IMR-90 (cell line): ENCODE measurements at regions not wholly inside any gene's neighbourhood (a gene's known extent, or its start where the extent isn't known, plus 50 kb on each side); places are given as distances from the start of the nearest gene placed in this dataset.

Source experiments
- ATAC-seq: fragments of 200-7000 bp; cut with Tn5 transposase; 2 replicates; pipeline ENCODE4 v1.9.1; 2020; ENCODE audit warnings: low read depth, mild to moderate bottlenecking, moderate library complexity
- BruUV-seq: library from RNA; stranded (reverse); fragments of 400-500 nt; replicated peaks from 2 replicates; lab custom pipeline; 2021; lab: Mats Ljungman, UMichigan
- CTCF ChIA-PET: fragments of 300-600 bp; formaldehyde crosslinking; extraction: SDS; loops from one replicate; lab custom pipeline; 2021; ENCODE audit warnings: antibody characterized with exemption; lab: Yijun Ruan, JAX
- POLR2A ChIA-PET: fragments of 300-600 bp; sonication (Branson Sonifier 250); formaldehyde crosslinking; loops from one replicate; lab custom pipeline; 2022; ENCODE audit warnings: antibody characterized with exemption; ENCODE audit not compliant: unreplicated experiment; lab: Charles Lee
- DNase-seq: peaks from one replicate; pipeline ENCODE4 v3.0.0; 2013
- H2AFZ ChIP-seq: replicated peaks from 2 replicates; pipeline ENCODE3; 2013; ENCODE audit warnings: low read length, mild to moderate bottlenecking; ENCODE audit not compliant: poor library complexity
- H2AK5ac ChIP-seq: 2 replicates; pipeline ENCODE4 v1.6.1; 2013; ENCODE audit warnings: low read depth, low read length, inconsistent platforms
- H2AK9ac ChIP-seq: replicated peaks from 2 replicates; pipeline ENCODE3; 2013; ENCODE audit warnings: mild to moderate bottlenecking, low read depth, low read length, moderate library complexity; ENCODE audit not compliant: poor library complexity
- H2BK120ac ChIP-seq: 2 replicates; pipeline ENCODE4 v1.6.1; 2013; ENCODE audit warnings: low read depth, low read length, inconsistent platforms
- H2BK15ac ChIP-seq: 3 replicates; pipeline ENCODE4 v1.6.1; 2013; ENCODE audit warnings: low read depth, low read length, inconsistent platforms
- H2BK20ac ChIP-seq: 2 replicates; pipeline ENCODE4 v1.6.1; 2013; ENCODE audit warnings: low read depth, mild to moderate bottlenecking, inconsistent platforms, low read length, moderate library complexity
- H2BK5ac ChIP-seq: 2 replicates; pipeline ENCODE4 v1.6.1; 2013; ENCODE audit warnings: mild to moderate bottlenecking, low read depth, low read length, inconsistent platforms; ENCODE audit not compliant: poor library complexity, severe bottlenecking
- H3K14ac ChIP-seq: replicated peaks from 2 replicates; pipeline ENCODE4 v1.6.1; 2013; ENCODE audit warnings: low read depth, low read length, inconsistent platforms
- H3K18ac ChIP-seq: 2 replicates; pipeline ENCODE4 v1.6.1; 2013; ENCODE audit warnings: low read depth, low read length, control low read depth
- H3K23ac ChIP-seq: 2 replicates; pipeline ENCODE4 v1.6.1; 2013; ENCODE audit warnings: low read depth, low read length, inconsistent platforms
- H3K27ac ChIP-seq: 2 replicates; pipeline ENCODE4 v1.5.1; 2013; ENCODE audit warnings: mild to moderate bottlenecking, control low read depth, low read length; ENCODE audit not compliant: insufficient read depth
- H3K27me3 ChIP-seq: 2 replicates; pipeline ENCODE4 v1.6.1; 2013; ENCODE audit warnings: low read length; ENCODE audit not compliant: control insufficient read depth, insufficient read depth
- H3K36me3 ChIP-seq: 2 replicates; pipeline ENCODE4 v1.6.1; 2013; ENCODE audit warnings: low read length, mixed read lengths; ENCODE audit not compliant: control insufficient read depth, insufficient read depth
- H3K4ac ChIP-seq: 2 replicates; pipeline ENCODE4 v1.6.1; 2013; ENCODE audit warnings: low read depth, low read length, inconsistent platforms
- H3K4me1 ChIP-seq: 2 replicates; pipeline ENCODE4 v1.6.1; 2013; ENCODE audit warnings: low read length, mixed read lengths; ENCODE audit not compliant: control insufficient read depth, insufficient read depth
- H3K4me2 ChIP-seq: 2 replicates; pipeline ENCODE4 v1.6.1; 2013; ENCODE audit warnings: low read depth, mild to moderate bottlenecking, control low read depth, low read length, moderate library complexity
- H3K4me3 ChIP-seq: 2 replicates; pipeline ENCODE4 v1.5.1; 2013; ENCODE audit warnings: low read depth, mild to moderate bottlenecking, control low read depth, low read length, moderate library complexity; ENCODE audit not compliant: insufficient read depth
- H3K56ac ChIP-seq: 2 replicates; pipeline ENCODE4 v1.6.1; 2013; ENCODE audit warnings: low read length, inconsistent platforms; ENCODE audit not compliant: insufficient read depth; ENCODE audit errors: extremely low read depth
- H3K79me1 ChIP-seq, 2 experiments: 2 replicates each; pipeline ENCODE4 v1.6.1; 2013; ENCODE audit warnings: low read length in 2 of 2, inconsistent platforms in 1 of 2, low read depth in 1 of 2
- H3K9ac ChIP-seq: 2 replicates; pipeline ENCODE4 v1.6.1; 2013; ENCODE audit warnings: low read depth, low read length, control low read depth
- H3K9me1 ChIP-seq: 2 replicates; pipeline ENCODE4 v1.6.1; 2013; ENCODE audit warnings: low read length, inconsistent platforms; ENCODE audit not compliant: insufficient read depth
- H3K9me3 ChIP-seq: 2 replicates; pipeline ENCODE4 v1.6.1; 2013; ENCODE audit warnings: low read length; ENCODE audit not compliant: control insufficient read depth, insufficient read depth
- H4K20me1 ChIP-seq: 2 replicates; pipeline ENCODE4 v1.6.1; 2013; ENCODE audit warnings: low read length, inconsistent platforms; ENCODE audit not compliant: insufficient read depth
- H4K5ac ChIP-seq: 2 replicates; pipeline ENCODE4 v1.6.1; 2013; ENCODE audit warnings: mild to moderate bottlenecking, low read depth, low read length, control low read depth
- H4K8ac ChIP-seq, 2 experiments: 2 replicates each; pipeline ENCODE4 v1.6.1; 2013; ENCODE audit warnings: low read depth in 2 of 2, low read length in 2 of 2, control low read depth in 1 of 2, inconsistent platforms in 1 of 2
- H4K91ac ChIP-seq: 2 replicates; pipeline ENCODE4 v1.6.1; 2013; ENCODE audit warnings: low read depth, low read length, inconsistent platforms; ENCODE audit not compliant: insufficient read depth
- BHLHE40 ChIP-seq: fragments of 150-350 bp; IDR thresholded peaks from 2 replicates; pipeline ENCODE4 v1.6.1; 2016; ENCODE audit warnings: mild to moderate bottlenecking, low read depth, low read length
- CEBPB ChIP-seq: IDR thresholded peaks from 2 replicates; pipeline ENCODE4 v1.6.1; 2012; ENCODE audit warnings: low read depth, low read length, improper control_type of control experiment
- CHD1 ChIP-seq: IDR thresholded peaks from 2 replicates; pipeline ENCODE4 v1.6.1; 2012; ENCODE audit warnings: low read depth, low read length, improper control_type of control experiment
- CTCF ChIP-seq: conservative IDR thresholded peaks from 2 replicates; pipeline ENCODE4 v1.5.1; 2012; ENCODE audit warnings: mild to moderate bottlenecking, low read depth, low read length, improper control_type of control experiment
- ELK1 ChIP-seq: fragments of 150-350 bp; IDR thresholded peaks from 2 replicates; pipeline ENCODE4 v1.6.1; 2016; ENCODE audit warnings: low read depth, mild to moderate bottlenecking, low read length, moderate library complexity, borderline replicate concordance
- FOS ChIP-seq: fragments of 150-350 bp; IDR thresholded peaks from 2 replicates; pipeline ENCODE4 v1.6.1; 2016; ENCODE audit warnings: low read depth, low read length
- MAFK ChIP-seq: IDR thresholded peaks from 2 replicates; pipeline ENCODE4 v1.6.1; 2012; ENCODE audit warnings: low read depth, low read length, improper control_type of control experiment
- MAZ ChIP-seq: IDR thresholded peaks from 2 replicates; pipeline ENCODE4 v1.6.1; 2012; ENCODE audit warnings: low read depth, mild to moderate bottlenecking, low read length, improper control_type of control experiment, moderate library complexity, borderline replicate concordance
- MXI1 ChIP-seq: IDR thresholded peaks from 2 replicates; pipeline ENCODE4 v1.6.1; 2012; ENCODE audit warnings: low read depth, mild to moderate bottlenecking, low read length, moderate library complexity, borderline replicate concordance
- NFE2L2 ChIP-seq: fragments of 150-350 bp; IDR thresholded peaks from 2 replicates; pipeline ENCODE4 v1.6.1; 2016; ENCODE audit warnings: low read depth, mild to moderate bottlenecking, low read length
- POLR2A ChIP-seq: IDR thresholded peaks from 2 replicates; pipeline ENCODE4 v1.6.1; 2012; ENCODE audit warnings: mild to moderate bottlenecking, low read depth, low read length
- RAD21 ChIP-seq: IDR thresholded peaks from 2 replicates; pipeline ENCODE4 v1.6.1; 2012; ENCODE audit warnings: low read length, improper control_type of control experiment
- RCOR1 ChIP-seq: IDR thresholded peaks from 2 replicates; pipeline ENCODE4 v1.6.1; 2012; ENCODE audit warnings: mild to moderate bottlenecking, low read length, improper control_type of control experiment; ENCODE audit not compliant: insufficient replicate concordance
- RFX5 ChIP-seq: IDR thresholded peaks from 2 replicates; pipeline ENCODE4 v1.8.0; 2012; ENCODE audit warnings: low read depth, mild to moderate bottlenecking, low read length, moderate library complexity
- SMC3 ChIP-seq: fragments of 150-350 bp; IDR thresholded peaks from 2 replicates; pipeline ENCODE4 v1.6.1; 2016; ENCODE audit warnings: low read depth, mild to moderate bottlenecking, antibody characterized with exemption, low read length, moderate library complexity
- USF2 ChIP-seq: fragments of 150-350 bp; IDR thresholded peaks from 2 replicates; pipeline ENCODE4 v1.6.1; 2017; ENCODE audit warnings: mild to moderate bottlenecking, antibody characterized with exemption, low read length, low read depth
- WGBS, 2 experiments: methylation state at CpG; one replicate each; pipeline versions ENCODE4 v1.1.5 to v1.1.7; 2013; ENCODE audit warnings: missing lambda C conversion rate in 2 of 2; ENCODE audit not compliant: insufficient read length in 1 of 2; ENCODE audit errors: extremely low coverage in 2 of 2; 5-methylcytosine and 5-hydroxymethylcytosine counted together
- dilution Hi-C: fragments of 300-500 bp; cut with HindIII; formaldehyde crosslinking; loops from one replicate; pipeline ENCODE4 v1.14.3; 2018; ENCODE audit warnings: low sequenced_read_pairs; ENCODE audit not compliant: unreplicated experiment
- in situ Hi-C: fragments of 300-500 bp; cut with MboI; formaldehyde crosslinking; loops from 3 replicates; pipeline ENCODE4 v1.14.3; 2019; ENCODE audit warnings: low sequenced_read_pairs, inconsistent platforms, mixed read lengths
- intact Hi-C: fragments of 100-400 bp; cut with micrococcal nuclease; formaldehyde crosslinking; loops from 2 replicates; pipeline ENCODE4 v1.10.0; 2022

GRCh38 chr13:31434613-31435012 is 234.8 kb downstream of the B3GLCT start:
- Histone ChIP-seq H3K36me3 (no peaks in the 10 kb centered on the region), H3K27me3 (peaks cover 37% of the 10 kb centered on the region), H2BK20ac (no peak overlapping the region), H4K5ac (no peak overlapping the region), H3K9me3 (no peaks in the 10 kb centered on the region), H3K27ac (no peak overlapping the region), H4K20me1 (no peaks in the 10 kb centered on the region), H3K4me1 (no peaks in the 10 kb centered on the region), H3K23ac (no peak overlapping the region), H3K56ac (no peak overlapping the region), H2AK5ac (no peak overlapping the region), H3K9me1 (no peaks in the 10 kb centered on the region), H3K4me2 (no peak overlapping the region), H2AK9ac (no peak overlapping the region), H4K91ac (no peak overlapping the region), H2BK15ac (no peak overlapping the region), H4K8ac (no peak overlapping the region), H2BK120ac (no peak overlapping the region), H3K14ac (no peak overlapping the region), H3K18ac (no peak overlapping the region), H2AFZ (no peak overlapping the region), H3K4me3 (no peak overlapping the region), H3K9ac (no peak overlapping the region), H2BK5ac (no peak overlapping the region), H3K79me1 (no peaks in the 10 kb centered on the region), H3K4ac (no peak overlapping the region)
- BruUV-seq = no TSS peak
- intact Hi-C loops (no loop called here), dilution Hi-C loops (no loop called here), in situ Hi-C loops (loop anchor here (5.0 kb wide), 1 partner anchor 363 kb away; no protein-coding TSS in a partner anchor)
- DNase-seq (no peak), ATAC-seq (no peak)
- CTCF ChIA-PET = interaction anchor here (0.6 kb wide), 1 partner anchor 10 kb away, joined by 3 read pairs; no protein-coding TSS in a partner anchor
- no CpG with 5 or more reads among the region's 8 CpGs for WGBS, 2 experiments
- POLR2A ChIA-PET = no interaction called here
- no peak for TF ChIP-seq USF2
- TF ChIP-seq NFE2L2 = no peak
- no peak for TF ChIP-seq MXI1
- TF ChIP-seq CHD1 = no peak
- no peak for TF ChIP-seq MAZ
- no peak for TF ChIP-seq ELK1
- TF ChIP-seq BHLHE40 = no peak
- TF ChIP-seq POLR2A = no peak
- no peak for TF ChIP-seq CTCF
- TF ChIP-seq RCOR1 = no peak
- no peak for TF ChIP-seq RAD21
- TF ChIP-seq RFX5 = no peak
- no peak for TF ChIP-seq MAFK
- no peak for TF ChIP-seq SMC3
- no peak for TF ChIP-seq CEBPB
- no peak for TF ChIP-seq FOS
